ENCODE measurements at regions not wholly inside any gene's neighbourhood (a gene's known extent, or its start where the extent isn't known, plus 50 kb on each side); places are given as distances from the start of the nearest gene placed in this dataset.
"Not testable (repeated sequence)": the region's sequence is repeated elsewhere in the genome, so short reads cannot be mapped to it uniquely, and the experiment has no call there.

DNA sequence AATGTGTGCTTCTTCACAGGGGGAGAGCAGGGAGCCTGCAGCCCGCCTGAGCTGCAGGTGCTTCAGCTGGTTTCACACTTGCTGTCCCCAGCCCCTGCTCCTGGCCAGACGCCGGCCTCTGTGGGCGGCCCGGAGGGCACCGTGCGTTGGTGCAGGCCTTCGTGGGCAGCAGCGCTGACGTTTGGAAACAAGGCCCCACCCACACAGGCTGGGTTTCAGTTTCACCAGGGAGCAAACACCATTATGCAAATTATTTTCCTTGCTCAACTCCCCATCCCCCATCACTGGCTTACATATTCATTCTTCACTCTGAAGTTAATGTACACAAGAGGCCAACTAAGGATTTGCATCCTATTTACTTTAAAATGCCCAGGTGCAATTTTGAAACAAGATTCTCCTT, 343.2 kb downstream of the BCL2L11 start:
- not testable (repeated sequence) for DNase-seq (ENCODE audit: low read depth); H3K4me3 ChIP-seq (ENCODE audit: control insufficient read depth, low read depth, low read length)

DNA sequence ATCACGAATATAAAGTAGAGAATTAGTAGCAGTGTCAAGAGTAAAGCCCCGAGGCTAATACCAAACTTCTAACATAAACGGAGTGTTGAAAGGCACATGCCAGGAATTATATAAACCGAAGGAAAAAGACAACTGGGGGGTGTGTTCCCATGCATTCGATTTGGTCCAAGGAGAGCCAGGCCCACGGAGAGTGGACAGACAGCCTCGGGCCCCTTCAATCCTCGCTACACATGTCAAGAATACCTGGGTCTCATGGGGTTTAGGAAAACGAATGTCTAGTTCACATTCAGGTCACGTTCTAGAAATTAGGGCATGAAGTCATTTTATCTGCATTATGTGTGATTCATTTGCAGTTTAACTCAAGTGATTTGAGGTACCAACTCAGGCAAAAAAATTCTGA, 343.7 kb downstream of the BCL2L11 start:
- not testable (repeated sequence) for DNase-seq (ENCODE audit: low read depth); H3K4me3 ChIP-seq (ENCODE audit: control insufficient read depth, low read depth, low read length)

DNA sequence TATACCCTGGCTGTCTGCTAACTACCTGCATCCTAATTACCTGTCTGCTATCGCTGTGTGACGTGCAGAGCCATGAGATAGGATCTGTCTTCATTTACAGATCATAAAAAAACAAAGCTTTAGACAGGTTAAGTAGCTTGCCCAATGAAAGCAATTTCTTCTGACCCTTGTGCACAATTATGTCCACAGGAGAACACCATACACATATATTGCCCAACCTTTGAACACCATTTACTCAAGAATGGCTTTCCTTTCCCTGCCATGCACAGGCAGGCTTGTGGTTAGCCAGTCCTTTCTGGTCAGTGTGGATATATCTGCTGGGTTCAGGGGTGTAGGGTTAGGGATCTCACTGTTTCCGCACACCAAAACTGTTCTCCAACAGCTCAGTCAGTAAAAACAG, 344.8 kb downstream of the BCL2L11 start:
- not testable (repeated sequence) for DNase-seq (ENCODE audit: low read depth)

GRCh38 chr2:111466744-111467143, 346.0 kb downstream of the BCL2L11 start:
- DNase-seq (ENCODE audit: low read depth); H3K4me3 ChIP-seq (ENCODE audit: control insufficient read depth, low read depth, low read length): not testable (repeated sequence)

More for the DNA sequence above, 344.8 kb downstream of the BCL2L11 start:
- H3K4me3 ChIP-seq (ENCODE audit: control insufficient read depth, low read depth, low read length): not testable (repeated sequence)

- H3K4me3 ChIP-seq (ENCODE audit: control insufficient read depth, low read depth, low read length); DNase-seq (ENCODE audit: low read depth): not testable (repeated sequence)
Measured at GRCh38 chr2:111470924-111471323, 350.2 kb downstream of the BCL2L11 start.

DNA sequence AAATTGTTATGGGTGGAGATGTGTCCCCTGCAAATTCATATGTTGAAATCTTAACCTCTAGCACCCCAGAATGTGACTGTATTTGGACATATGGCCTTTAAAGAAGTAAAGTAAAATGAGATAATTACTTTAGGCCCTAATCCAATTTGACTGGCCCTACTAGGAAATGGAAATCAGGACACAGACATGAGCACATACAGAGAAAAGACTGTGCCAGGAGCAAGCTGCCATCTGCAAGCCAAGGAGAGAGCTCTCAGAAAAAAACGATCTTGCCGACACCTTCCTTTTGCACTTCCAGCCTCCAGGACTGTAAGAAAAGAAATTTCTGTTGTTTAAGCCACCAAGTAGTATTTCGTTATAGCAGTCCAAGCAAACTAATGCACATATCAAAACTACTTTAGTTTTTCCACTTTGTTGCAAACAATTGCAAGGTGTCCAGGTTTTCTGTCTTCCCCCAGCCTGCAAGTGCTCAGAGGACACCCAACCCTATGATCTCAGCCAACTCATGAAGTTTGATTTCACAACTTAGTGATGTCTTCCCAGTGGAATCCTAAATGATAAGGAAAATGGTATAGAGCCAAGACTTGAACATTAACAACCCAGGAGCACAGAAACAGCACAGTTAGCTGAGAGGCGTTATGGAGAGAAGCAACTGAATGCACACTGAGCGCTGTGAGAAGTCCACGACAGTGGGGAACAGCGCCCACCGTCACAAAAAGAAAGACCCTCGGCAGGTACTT, 351.2 kb downstream of the BCL2L11 start:
- DNase-seq (ENCODE audit: low read depth): peak; percentile 20
- H3K4me3 ChIP-seq (ENCODE audit: control insufficient read depth, low read depth, low read length): not testable (repeated sequence)

DNA sequence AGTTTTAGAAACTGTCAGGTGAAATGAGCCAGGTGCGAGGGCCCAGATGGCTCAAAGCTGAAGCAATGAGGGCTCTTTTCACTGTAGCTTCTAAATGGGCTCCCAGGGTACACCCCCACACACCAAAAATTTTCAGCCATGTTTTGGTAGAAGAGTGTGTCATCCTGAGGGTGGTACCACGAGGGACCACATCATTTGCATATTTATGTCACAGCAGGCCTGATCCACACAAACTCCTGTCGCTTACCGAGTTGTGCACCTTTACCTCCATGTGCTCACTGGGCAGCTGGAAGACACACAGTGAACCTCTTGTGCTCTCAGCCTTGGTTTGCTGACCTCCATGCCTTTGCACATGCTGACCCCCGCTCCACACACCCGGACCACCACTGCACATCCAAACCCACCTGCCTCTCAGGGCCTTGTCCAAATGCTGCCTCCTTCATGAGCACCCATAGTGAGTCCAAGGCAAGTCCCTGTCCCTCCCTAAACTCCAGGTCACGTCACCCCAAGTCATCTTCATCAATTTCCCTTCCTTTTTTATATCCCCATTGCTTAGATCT, 352.2 kb downstream of the BCL2L11 start:
- not testable (repeated sequence) for H3K4me3 ChIP-seq (ENCODE audit: control insufficient read depth, low read depth, low read length); DNase-seq (ENCODE audit: low read depth)

DNA sequence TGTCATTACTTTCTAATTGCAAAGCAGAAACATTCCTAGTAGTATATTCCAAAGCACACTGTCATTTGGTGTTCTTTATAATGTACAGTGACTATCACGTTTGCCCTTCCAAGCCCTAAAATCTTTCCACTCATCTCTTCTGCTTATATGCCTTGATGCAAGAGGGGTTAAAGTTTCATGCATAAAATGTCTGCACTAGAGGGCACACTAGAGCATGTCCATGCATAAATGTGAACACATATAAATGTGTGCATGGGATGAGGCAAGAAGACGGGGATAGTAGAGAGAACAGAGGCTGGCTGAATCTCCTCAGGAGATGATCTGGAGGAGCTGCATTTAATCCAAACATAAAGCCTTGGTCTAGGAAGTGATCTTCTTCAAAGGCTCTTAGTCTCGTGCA, 352.8 kb downstream of the BCL2L11 start:
- DNase-seq (ENCODE audit: low read depth); H3K4me3 ChIP-seq (ENCODE audit: control insufficient read depth, low read depth, low read length): not testable (repeated sequence)

DNA sequence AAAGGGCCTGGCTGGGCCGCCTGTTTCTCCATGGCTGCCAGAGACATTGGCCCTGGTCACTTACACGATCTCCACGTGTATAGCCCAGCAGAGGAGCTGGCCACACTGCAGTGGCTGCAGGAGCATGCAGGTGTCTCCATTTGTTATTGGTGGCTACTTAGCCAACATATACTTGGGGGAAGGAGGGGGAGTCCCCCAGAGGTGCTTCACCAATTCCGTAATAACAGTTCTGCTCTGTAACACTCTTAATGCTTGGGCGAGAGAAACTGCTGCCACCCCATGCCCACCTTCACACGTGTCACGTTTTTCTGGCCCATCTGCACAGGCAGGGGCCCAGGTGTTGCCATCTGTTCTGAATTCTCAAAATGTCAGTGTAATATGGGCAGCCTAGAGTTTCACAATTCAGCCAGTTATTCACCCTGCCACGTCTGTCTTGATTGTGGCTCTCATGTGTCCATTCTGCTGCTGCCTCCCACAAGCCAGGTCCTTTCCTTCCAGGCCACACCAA, 353.5 kb downstream of the BCL2L11 start:
- H3K4me3 ChIP-seq (ENCODE audit: control insufficient read depth, low read depth, low read length); DNase-seq (ENCODE audit: low read depth): not testable (repeated sequence)

DNA sequence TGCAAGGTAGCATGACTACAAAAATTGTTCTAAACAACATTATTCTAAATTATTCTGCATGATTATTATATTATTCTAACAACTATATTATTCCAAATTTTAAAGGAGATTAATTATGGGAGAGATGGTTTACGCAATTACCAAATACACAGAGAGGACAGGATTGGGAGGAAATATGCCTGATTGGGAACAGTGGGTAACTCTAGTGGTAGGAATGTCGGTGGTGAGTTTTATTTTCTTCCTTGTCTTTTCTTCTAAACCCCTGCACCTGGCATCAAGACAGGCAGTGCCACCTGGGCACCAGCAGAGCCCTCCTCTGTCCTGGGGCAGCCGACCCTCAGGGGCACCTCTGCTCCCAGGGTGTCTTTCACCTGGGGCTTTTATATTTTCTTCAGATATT, 357.6 kb downstream of the BCL2L11 start:
- DNase-seq (ENCODE audit: low read depth); H3K4me3 ChIP-seq (ENCODE audit: control insufficient read depth, low read depth, low read length): not testable (repeated sequence)

- DNase-seq (ENCODE audit: low read depth); H3K4me3 ChIP-seq (ENCODE audit: control insufficient read depth, low read depth, low read length): not testable (repeated sequence)
Measured at GRCh38 chr2:111478871-111479318, 358.2 kb downstream of the BCL2L11 start.

- H3K4me3 ChIP-seq (ENCODE audit: control insufficient read depth, low read depth, low read length): not testable (repeated sequence)
- peak; percentile 76 for DNase-seq (ENCODE audit: low read depth)
Measured at GRCh38 chr2:111480016-111480625, 359.4 kb downstream of the BCL2L11 start.

DNA sequence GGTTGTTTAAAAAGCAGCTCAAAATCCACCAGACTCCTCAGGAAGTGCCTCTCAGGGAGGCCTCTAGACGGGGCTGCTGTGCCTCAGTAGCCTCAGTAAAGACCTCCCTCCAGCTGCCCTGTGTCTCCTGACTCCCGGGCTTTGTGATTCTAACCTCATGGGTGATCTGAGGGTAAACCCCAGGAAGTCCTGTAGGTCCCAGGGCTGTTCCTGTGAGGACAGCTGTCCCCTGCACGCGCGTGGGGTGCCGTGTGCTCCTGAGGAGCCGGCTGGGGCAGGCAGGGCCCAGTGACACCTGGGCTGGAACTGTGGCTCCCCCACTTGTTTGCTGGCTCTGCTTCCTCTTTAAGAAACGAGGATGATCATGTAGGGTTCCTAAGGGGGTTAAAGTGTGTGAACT, 359.9 kb downstream of the BCL2L11 start:
- DNase-seq (ENCODE audit: low read depth); H3K4me3 ChIP-seq (ENCODE audit: control insufficient read depth, low read depth, low read length): not testable (repeated sequence)

DNA sequence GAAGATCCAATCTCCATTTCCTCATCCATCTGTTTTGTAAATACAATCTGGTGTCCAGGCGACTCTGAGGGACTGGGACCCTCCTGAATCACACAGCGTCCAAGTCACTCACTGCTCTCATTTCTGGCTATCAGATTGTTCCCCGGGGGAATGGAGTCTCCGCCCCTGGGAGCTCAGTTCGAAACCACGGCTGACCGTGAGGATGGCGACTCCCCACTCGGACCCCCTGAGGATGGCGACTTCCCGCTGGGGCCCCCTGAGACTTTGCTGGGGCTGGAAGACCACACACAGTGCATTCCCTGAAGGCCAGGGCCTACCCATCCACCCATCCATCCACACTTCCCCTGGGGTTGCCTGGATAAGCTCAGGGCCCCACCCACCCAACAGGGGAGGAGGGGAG, 360.5 kb downstream of the BCL2L11 start:
- not testable (repeated sequence) for H3K4me3 ChIP-seq (ENCODE audit: control insufficient read depth, low read depth, low read length); DNase-seq (ENCODE audit: low read depth)

DNA sequence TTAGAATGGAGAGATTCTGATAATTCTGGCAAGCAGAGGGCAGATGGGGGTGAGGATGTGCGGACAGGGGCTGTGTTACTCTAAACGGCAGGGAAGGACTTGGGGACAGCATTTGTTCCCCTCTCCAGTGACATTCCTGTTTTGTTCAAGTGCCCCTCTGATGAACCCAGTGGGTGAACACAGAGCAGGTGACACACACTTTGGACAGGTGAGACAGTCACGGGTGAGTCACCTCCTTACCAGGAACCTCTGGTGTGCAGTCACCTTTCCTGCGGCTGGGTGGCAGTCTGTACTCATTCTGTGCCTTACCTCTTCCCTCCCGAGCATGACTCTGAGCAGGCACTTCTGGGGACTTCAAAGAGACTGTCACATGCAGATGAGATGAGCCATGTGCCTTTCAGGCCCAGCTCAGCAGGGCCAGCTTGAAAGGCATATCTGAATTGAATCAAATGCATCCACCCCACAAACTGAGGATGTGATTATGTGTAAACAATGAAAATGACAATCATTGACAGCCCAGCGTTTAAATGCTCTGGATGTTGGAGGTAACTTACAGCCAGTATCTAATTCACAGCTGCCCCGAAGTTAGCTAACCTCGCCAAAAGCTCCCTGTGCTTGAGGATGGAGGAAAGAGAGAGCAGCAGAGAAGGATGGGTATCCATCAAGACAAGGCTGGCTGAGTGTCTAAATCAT, 362.4 kb downstream of the BCL2L11 start:
- not testable (repeated sequence) for DNase-seq (ENCODE audit: low read depth); H3K4me3 ChIP-seq (ENCODE audit: control insufficient read depth, low read depth, low read length)

GRCh38 chr2:111484097-111484496, 363.4 kb downstream of the BCL2L11 start:
- DNase-seq (ENCODE audit: low read depth); H3K4me3 ChIP-seq (ENCODE audit: control insufficient read depth, low read depth, low read length): not testable (repeated sequence)

GRCh38 chr2:111485895-111486294, 365.2 kb downstream of the BCL2L11 start:
- not testable (repeated sequence) for DNase-seq (ENCODE audit: low read depth)

GRCh38 chr2:111488451-111488850, 367.7 kb downstream of the BCL2L11 start:
- DNase-seq (ENCODE audit: low read depth); H3K4me3 ChIP-seq (ENCODE audit: control insufficient read depth, low read depth, low read length): not testable (repeated sequence)

More at GRCh38 chr2:111485895-111486294, 365.2 kb downstream of the BCL2L11 start:
- H3K4me3 ChIP-seq (ENCODE audit: control insufficient read depth, low read depth, low read length): not testable (repeated sequence)

- DNase-seq (ENCODE audit: low read depth); H3K4me3 ChIP-seq (ENCODE audit: control insufficient read depth, low read depth, low read length): not testable (repeated sequence)
Measured at GRCh38 chr2:111489460-111489859, 368.7 kb downstream of the BCL2L11 start.

Data from fibroblast of mammary gland (primary cell).